ENCODE measurements at regions not wholly inside any gene's neighbourhood (a gene's known extent, or its start where the extent isn't known, plus 50 kb on each side); places are given as distances from the start of the nearest gene placed in this dataset.

GRCh38 chr6:84422380-84422968 is 195.0 kb upstream of the CEP162 start:
- TF ChIP-seq CTCF (IDR thresholded peaks at IDR 0.05) (peak in 4 of 5 experiments; percentile 10 to 42 (median 27)), EP300 (IDR thresholded peaks at IDR 0.05; ENCODE audit: low read depth) (no peak)
